Mucosa of descending colon (tissue), 3 donors: ENCODE measurements at regions not wholly inside any gene's neighbourhood (a gene's known extent, or its start where the extent isn't known, plus 50 kb on each side); places are given as distances from the start of the nearest gene placed in this dataset.

Source experiments
- ATAC-seq: fragments of 200-7000 bp; cut with Tn5 transposase; one replicate; pipeline ENCODE4 v1.9.1; 2020; ENCODE audit warnings: mild to moderate bottlenecking, moderate library complexity
- DNase-seq, 3 donors: peaks; one replicate each; pipeline ENCODE4 v3.0.0-alpha.2; 2020
- H3K36me3 ChIP-seq: fragments of 200-600 bp; one replicate; pipeline ENCODE4 v1.8.0; 2021; ENCODE audit warnings: low read depth, mild to moderate bottlenecking
- H3K4me1 ChIP-seq: fragments of 200-600 bp; one replicate; pipeline ENCODE4 v1.8.0; 2021; ENCODE audit warnings: low read depth, mild to moderate bottlenecking
- H3K4me3 ChIP-seq: fragments of 200-600 bp; one replicate; pipeline ENCODE4 v1.8.0; 2021; ENCODE audit warnings: mild to moderate bottlenecking
- H3K9me3 ChIP-seq: fragments of 200-600 bp; one replicate; pipeline ENCODE4 v1.8.0; 2021; ENCODE audit warnings: mild to moderate bottlenecking
- intact Hi-C, 2 donors: fragments of 100-400 bp; cut with DNase I in 1 of 2; cut with micrococcal nuclease in 1 of 2; formaldehyde crosslinking; loops; one replicate each; pipeline versions ENCODE4 v1.11.0 to v1.11.1; 2022; cut with DNase I, micrococcal nuclease
- TF ChIP-seq, protein P1 (sequence below): fragments of 200-600 bp; IDR thresholded peaks from one replicate; pipeline ENCODE4 v1.8.0; 2022; ENCODE audit warnings: antibody characterized with exemption, mild to moderate bottlenecking
- donor health status: DM: no; HTN: no; CAD: no; lungs with moderate emphysema.
- donor health status: DM: no; HTN: no; CAD: no.
- donor health status: DM: no; HTN: yes; CAD: no.

DNA sequence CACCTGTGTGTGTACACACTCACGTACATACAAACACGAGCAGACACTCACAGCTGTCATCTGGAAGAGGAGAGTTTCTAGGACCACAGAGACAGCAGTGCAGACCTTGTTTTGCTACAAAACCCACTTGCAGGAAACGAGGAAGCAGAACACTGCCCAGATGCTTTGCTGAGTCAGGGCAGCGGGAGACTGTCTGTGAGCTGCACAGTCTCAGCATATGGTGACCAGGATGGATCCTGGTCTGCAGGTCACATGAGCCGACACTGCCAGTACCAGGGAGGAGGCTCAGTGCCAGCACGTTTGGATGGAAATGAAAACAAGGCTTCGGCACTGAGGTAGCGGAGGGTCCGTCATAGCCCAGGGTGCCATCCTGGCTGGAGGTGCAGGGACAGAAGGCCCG is 117.6 kb upstream of the DPP6 start:
- ATAC-seq (no peak), DNase-seq (no peak)
- no peaks in the 10 kb centered on the region for H3K36me3 ChIP-seq
- intact Hi-C loops: no loop called here
- H3K9me3 ChIP-seq: no peaks in the 10 kb centered on the region
- H3K4me1 ChIP-seq: no peaks in the 10 kb centered on the region
- no peak overlapping the region for H3K4me3 ChIP-seq
- TF ChIP-seq, protein P1, sequence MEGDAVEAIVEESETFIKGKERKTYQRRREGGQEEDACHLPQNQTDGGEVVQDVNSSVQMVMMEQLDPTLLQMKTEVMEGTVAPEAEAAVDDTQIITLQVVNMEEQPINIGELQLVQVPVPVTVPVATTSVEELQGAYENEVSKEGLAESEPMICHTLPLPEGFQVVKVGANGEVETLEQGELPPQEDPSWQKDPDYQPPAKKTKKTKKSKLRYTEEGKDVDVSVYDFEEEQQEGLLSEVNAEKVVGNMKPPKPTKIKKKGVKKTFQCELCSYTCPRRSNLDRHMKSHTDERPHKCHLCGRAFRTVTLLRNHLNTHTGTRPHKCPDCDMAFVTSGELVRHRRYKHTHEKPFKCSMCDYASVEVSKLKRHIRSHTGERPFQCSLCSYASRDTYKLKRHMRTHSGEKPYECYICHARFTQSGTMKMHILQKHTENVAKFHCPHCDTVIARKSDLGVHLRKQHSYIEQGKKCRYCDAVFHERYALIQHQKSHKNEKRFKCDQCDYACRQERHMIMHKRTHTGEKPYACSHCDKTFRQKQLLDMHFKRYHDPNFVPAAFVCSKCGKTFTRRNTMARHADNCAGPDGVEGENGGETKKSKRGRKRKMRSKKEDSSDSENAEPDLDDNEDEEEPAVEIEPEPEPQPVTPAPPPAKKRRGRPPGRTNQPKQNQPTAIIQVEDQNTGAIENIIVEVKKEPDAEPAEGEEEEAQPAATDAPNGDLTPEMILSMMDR: no peak

DNA sequence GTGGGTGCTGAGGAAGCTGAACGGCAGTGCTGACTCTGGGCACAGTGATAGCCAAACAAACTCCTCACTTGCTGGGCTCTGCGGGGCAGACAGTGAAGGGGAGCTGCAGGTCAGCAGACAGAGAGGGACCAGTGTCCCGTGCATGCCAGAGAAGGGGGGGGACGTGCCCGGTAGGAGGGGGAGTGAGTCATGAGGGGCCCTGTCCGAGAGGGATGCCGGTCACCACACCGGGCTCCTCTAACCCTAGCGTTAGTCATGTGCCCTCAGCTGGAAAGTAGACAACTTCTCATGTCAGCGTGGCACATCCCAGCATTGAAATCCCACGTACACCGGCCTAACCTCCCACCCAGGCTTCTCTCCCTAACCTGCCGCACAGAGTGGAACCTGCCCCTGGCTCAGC is 117.1 kb upstream of the DPP6 start:
- intact Hi-C loops: no loop called here
- no peaks in the 10 kb centered on the region for H3K36me3 ChIP-seq
- TF ChIP-seq, protein P1: no peak
- no peak for DNase-seq
- ATAC-seq: no peak
- H3K4me3 ChIP-seq: no peak overlapping the region
- H3K9me3 ChIP-seq: no peaks in the 10 kb centered on the region
- H3K4me1 ChIP-seq: no peaks in the 10 kb centered on the region

DNA sequence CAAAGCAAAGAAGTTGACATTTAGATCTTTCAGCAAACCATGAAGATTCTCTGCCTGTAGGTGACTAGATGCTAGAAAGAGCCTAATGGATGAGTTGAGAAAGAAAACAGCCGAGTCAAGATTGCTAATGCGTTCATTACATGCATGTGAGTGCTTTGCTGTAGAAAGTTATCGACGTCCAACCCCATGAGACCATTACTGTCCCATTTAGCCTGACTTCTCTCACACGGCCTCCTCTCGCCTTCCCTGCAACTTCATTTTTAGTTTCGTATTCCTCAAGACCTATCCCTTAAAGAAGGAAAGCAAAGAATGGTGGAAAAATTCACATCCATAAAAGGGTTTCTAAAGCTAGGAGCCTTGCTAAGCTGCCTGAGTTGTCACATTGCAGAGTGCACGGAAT is 113.7 kb upstream of the DPP6 start:
- intact Hi-C loops: no loop called here
- TF ChIP-seq, protein P1: no peak

DNA sequence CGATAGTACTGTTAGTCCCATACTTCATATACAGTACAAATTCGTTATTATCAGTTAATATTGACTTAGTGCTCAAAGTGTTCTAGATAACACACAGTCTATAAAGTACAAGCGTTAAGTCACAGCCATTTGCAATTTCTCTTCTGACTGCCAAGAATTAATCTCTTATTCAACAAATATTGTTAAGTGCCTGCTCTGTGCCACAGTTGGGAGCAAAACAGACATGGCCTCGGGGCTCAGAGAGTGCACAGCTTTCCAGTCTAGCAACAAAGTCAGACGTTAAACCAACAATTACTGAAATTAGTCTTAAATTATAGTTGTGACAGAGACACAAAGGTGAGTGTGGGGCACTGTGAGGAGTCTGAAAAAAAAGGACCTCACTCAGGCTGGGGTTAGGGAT is 113.0 kb upstream of the DPP6 start:
- Histone ChIP-seq H3K9me3 (no peaks in the 10 kb centered on the region), H3K36me3 (no peaks in the 10 kb centered on the region), H3K4me1 (no peaks in the 10 kb centered on the region), H3K4me3 (no peak overlapping the region)
- intact Hi-C loops: no loop called here
- TF ChIP-seq, protein P1: no peak
- ATAC-seq: no peak
- no peak for DNase-seq

More for the DNA sequence above, 113.7 kb upstream of the DPP6 start:
- no peak overlapping the region for H3K4me3 ChIP-seq
- DNase-seq (no peak), ATAC-seq (no peak)
- H3K36me3 ChIP-seq: no peaks in the 10 kb centered on the region
- H3K4me1 ChIP-seq: no peaks in the 10 kb centered on the region
- no peaks in the 10 kb centered on the region for H3K9me3 ChIP-seq

DNA sequence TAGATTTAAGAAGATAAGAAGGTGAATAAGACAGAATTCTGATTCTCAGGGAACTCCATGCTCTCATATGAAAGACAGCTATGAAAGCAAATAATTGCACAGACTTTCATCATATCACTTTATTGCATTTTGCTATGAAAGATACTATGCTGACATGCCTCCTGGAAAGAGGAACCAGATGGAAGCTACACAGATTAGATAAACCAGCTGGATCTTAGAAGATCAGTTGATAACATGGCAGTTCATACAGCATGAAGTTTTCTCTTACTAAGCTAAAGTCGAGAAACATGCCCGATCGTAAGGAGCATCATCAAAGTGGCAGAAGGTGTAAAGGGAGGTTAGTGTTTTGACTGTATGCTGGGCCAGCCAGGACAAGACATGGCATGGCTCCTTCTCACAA is 112.5 kb upstream of the DPP6 start:
- ATAC-seq: no peak
- intact Hi-C loops: no loop called here
- Histone ChIP-seq H3K9me3 (no peaks in the 10 kb centered on the region), H3K4me1 (no peaks in the 10 kb centered on the region), H3K4me3 (no peak overlapping the region), H3K36me3 (no peaks in the 10 kb centered on the region)
- no peak for DNase-seq
- TF ChIP-seq, protein P1: no peak

DNA sequence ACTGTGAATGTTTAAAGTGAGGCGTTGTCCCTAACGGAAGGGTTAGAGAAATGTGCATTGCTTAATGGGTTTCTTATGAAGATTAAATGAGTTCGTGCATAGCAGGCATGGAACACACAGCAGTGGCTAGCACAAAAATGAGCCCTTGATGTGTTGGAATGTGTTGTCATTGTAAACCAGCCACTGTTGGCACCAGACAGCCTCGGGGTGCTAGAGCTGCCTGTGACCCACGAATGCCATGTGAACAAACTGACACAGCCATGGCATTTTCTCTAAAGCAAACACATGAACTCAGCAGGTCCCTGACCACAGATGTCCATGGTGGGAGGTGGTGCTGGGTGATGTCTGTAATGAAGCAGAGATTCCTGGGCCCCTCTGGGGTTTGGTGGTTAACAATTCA is 111.1 kb upstream of the DPP6 start:
- TF ChIP-seq, protein P1: no peak
- intact Hi-C loops: no loop called here
- Histone ChIP-seq H3K9me3 (no peaks in the 10 kb centered on the region), H3K36me3 (no peaks in the 10 kb centered on the region), H3K4me1 (no peaks in the 10 kb centered on the region), H3K4me3 (no peak overlapping the region)
- DNase-seq (no peak), ATAC-seq (no peak)
